GM20431 (cell line): ENCODE measurements at regions not wholly inside any gene's neighbourhood (a gene's known extent, or its start where the extent isn't known, plus 50 kb on each side); places are given as distances from the start of the nearest gene placed in this dataset.
"Not testable (repeated sequence)": the region's sequence is repeated elsewhere in the genome, so short reads cannot be mapped to it uniquely, and the experiment has no call there.

Experiments used
- in situ Hi-C: fragments of 300-500 bp; cut with MseI, MboI; formaldehyde crosslinking; loops from one replicate; pipeline ENCODE4 v1.15.0; 2020; ENCODE audit warnings: low sequenced_read_pairs; ENCODE audit not compliant: unreplicated experiment

DNA sequence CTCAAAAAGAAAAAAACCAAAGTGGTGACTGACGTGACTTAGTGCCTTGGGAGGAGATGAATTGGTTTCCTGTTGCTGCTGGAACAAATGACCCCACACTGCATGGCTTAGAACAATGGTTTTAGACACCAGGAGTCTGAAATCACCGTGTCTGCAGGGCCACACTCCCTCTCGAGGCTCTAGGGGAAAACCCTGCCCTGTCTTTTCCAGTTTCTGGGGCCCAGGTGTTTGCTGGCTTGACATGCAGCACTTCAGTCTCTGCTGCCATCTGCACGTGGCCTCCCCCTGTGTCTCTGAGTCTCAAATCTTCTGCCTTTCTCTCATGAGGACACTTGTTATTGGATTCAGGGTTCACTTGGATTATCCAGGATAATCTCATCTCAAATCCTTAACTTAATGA lies 323.8 kb upstream of the TNRC6C start:
- in situ Hi-C loops: no loop called here

DNA sequence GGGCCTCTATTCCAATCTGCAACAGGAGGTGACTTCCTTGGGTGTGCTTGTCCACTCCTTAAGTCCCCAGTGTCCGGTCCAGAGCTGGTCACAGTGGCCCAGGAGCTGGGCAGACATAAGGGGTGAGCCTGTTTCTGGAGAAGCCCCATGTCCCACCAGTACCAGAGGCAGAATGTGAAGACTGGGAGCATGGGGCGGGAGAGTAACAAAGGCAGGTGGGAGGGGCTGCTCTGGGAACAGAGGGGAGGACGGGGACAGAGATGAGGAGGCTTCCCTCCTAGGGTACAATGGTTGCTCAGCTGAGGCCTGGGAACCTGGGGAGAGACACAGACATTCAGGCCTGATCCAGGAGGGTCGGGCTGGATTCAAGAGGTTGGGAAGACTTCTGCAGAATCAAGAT lies 323.3 kb upstream of the TNRC6C start:
- in situ Hi-C loops: no loop called here

DNA sequence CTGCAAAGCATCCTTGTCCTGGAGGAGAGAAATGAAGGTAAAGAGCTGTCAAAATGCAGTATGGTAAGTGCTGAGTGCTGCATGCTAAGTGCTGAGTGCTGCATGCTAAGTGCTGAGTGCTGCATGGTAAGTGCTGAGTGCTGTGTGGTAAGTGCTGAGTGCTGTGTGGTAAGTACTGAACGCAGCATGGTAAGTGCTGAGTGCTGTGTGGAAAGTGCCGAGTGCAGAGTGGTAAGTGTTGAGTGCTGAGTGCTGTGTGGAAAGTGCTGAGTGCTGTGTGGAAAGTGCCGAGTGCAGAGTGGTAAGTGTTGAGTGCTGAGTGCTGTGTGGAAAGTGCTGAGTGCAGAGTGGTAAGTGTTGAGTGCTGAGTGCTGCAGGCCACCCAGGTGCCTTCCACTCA lies 322.7 kb upstream of the TNRC6C start:
- in situ Hi-C loops: not testable (repeated sequence)

DNA sequence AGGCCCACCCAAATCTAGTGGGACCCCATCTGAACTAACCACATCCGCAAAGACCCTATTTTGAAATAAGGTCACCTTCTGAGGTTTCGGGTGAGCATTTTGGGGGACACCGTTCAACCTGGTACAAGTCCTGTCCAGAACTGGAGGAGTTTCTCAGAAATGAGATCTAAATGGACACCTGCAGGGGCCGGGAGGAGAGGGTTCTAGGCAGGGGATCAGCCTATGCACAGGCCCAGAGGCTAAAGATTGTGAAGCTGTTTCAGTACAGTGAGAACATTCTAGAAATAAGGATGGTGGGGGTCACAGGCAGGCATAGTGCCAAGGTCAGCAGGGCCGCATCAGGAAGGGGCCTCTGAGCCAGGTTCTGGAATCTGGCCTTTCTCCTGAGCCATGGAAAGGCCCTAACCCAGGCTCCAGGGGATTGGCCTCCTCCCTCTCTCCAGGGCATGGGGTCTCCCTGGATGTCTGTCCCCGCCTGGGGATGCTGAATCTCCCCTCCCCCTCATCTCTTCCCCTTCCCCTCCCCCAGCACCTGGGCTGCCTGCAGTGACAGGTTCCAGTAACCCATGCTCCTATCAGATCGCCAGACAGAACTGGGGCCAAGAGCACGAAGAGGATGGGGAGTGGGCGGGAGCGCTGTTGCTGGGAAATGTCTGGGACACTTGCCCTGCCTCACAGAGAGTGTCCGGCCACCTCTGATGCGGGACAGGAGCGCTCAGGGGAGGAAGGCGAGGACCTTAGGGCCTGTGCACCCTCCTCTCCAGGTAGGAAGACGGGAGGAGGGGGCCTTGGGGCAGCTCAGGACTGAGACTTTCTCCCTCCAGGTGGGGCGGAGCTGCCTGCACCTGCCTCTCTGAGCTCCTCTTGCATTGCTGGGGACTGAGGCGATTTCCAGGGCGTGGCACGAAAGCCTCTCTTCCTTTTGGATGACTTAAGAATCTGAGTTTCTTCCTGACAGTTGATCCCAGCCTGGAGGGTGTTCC lies 321.4 kb upstream of the TNRC6C start:
- in situ Hi-C loops: no loop called here

DNA sequence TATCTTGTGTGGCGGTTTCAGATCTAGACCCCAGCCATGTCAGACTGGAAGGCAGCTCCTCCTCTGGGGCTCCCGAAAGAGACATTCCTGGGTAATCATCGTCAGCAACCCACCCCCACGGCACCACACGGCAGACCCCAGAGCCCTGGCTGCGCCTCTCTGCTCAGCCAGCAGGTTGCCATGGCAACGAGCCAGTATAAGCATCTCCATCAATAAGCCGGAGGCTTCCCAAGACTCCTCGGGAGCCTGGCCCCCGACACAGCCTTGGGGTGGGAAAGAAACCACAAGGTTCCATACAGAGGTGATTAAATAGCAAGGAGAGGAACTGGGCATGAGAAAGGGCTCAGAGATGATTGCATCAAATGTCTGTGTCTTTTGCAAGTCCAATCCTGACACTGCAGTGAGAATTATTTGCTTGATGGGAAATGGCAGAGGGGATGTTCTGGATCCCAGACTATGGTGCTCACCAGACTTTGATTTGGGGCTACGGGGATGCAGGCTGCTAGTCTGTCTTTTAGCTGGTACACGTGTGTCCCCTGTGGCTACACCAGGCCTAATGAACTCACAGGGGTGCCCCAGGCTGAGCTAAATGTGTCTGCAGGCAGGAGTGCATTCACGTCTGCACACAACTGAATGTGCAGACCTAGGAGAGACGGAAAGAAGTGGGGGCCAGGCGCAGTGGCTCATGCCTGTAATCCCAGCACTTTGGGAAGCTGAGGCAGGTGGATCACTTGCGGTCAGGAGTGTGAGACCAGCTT lies 320.5 kb upstream of the TNRC6C start:
- in situ Hi-C loops: no loop called here

DNA sequence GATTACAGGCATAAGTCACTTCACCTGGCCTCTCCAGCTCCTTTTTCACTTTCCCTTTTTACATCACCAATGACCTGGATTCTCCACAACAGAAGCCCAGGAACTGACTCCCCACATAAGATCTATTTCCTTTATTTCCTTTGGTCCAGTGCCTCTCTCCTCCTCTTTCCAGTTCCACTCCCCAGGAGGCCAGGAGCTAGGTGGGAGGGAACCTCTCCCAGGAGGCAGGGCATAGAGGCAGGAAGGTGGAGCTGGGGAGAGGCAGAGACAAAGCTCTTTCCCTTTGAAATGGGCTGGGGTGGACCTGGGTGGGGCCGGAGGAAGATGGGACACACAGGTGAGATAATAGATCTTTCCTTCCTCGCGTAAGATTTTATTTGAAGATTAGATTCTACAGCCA lies 318.3 kb upstream of the TNRC6C start:
- in situ Hi-C loops: no loop called here

DNA sequence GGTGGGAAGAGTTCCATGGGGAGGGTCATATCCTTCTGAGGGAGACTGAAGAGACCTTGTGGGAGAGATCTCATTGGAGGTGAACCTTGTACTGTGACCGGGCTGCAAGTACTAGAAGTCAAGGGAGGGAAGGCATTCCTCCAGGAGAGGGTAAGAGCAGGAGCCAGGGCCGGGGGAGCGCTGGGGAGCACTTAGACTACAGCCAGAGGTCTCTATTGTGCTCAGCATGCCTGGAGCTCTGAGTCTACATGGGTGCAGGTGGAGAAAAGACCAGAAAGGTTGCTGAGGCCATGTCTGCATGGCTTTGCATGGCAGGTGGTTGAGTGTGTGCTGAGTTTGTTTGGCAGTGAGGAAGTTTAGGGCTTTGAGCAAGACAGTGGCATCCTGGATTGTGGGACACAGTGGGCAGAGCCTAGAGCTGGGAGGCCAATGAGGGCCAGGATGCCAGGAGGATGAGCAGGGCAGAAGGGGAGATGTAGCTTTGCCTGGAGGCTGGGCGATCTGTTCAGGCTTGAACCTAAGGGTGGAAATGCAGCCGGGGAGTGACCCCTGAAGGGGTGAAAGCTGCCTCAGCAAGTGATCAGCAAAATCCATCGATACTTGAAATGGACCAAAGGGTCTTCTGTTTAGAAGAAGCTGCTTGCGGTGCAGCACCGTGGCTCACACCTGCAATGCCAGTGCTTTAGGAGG lies 317.4 kb upstream of the TNRC6C start:
- in situ Hi-C loops: no loop called here

DNA sequence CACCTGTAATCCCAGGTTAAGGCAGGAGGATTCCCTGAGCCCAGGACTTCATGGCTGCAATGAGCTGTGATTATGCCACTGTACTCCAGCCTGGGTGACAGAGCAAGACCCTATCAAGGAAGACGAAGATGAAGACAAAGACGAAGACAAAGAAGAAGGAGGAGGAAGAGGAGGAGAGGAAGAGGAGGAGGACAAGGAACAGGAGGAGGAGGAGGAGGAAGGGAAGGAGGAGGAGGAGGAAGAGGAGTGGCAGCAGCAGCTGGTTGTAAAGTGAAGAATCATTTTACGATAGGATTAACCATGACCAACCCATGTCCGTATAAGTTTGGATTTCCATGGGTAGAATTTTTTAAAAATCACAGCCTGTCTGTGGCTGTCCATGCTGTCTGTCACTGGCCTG lies 316.8 kb upstream of the TNRC6C start:
- in situ Hi-C loops: no loop called here

DNA sequence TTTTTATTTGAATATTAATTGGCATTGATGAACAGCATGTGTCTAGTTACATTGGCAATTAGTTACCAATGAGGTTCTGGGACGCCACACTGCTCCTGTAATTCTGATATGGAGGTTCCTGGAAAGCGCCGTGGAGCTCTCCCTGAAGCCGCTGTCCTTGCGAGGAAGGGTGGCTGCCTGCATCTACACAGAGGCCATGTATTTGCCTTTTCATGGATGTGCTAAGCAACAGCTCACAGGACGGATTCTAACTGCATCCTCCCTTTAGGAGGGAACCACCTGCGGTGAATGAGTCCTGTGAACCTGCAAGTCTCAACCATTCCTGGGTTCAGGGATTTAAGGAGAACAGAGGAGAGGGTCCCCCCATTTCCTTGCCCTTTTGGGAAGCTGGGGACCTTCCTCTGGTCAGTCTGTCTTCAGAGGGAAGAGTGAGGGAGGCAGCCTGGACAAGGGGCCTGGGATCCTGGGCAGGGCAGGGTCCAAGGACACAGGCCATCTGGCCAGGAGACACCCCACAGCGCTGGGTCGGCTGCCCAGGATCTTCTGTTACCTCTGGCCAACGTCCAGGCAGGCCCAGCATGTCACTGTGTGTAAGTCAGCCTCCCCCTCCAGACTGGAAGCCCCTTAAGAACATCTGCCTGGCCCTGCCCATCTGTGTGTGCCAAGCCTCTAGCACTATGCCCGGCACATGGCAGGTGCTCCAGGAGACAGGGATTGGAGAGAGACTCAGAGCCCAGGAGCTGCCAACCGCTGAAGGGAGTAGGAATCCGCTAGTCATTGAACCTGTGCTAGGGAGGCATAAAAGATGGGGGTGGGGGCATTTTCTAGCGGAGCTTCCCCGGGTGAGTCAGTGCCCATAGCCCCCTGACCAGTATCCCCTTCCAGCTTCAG lies 314.1 kb upstream of the TNRC6C start:
- in situ Hi-C loops: no loop called here

DNA sequence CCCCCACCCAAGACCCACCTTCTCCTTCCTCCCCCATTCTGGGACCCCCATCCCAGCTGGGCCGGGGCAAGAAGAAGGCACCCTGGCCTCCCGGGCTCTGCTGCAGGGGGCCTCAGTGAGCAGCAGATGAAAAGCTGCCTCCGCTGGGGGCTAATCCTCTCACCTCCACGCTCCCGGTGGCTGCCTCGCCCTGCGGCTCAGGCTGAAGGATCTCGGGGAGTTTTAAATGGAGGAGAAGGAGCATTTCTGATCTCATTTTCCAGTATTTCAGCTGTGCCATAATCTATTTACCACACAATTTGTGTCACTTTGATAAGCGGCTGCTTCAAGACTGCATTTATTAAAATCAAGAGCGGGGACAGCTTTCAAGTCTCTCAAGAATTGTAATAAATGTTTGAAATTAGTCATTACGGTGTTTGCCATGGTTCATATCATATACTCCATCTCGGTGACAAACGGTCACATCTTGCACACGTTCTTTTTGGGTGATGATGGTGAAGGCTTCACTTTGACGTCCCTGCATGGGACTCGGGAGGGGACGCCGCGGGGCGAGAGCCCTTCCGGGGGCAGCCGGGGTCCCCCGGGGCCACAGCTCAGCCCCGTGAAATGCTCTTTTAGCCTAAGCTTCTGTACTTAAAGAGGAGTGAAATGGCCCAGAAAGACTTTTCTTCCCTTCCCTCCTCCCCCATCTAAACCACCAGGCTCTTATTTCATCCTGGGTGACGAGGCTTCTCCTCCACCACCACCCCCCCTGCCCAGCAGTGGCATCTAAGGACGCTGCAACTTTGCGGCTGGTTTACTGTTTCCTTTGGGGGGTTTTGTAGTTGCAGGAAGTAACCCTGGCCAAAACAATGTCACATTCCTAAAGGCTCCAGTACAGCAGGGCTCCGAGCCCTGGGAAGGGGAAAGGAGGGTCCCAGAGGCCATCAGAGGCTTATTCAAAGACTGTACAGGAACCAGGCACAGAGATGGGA lies 313.1 kb upstream of the TNRC6C start:
- in situ Hi-C loops: no loop called here

DNA sequence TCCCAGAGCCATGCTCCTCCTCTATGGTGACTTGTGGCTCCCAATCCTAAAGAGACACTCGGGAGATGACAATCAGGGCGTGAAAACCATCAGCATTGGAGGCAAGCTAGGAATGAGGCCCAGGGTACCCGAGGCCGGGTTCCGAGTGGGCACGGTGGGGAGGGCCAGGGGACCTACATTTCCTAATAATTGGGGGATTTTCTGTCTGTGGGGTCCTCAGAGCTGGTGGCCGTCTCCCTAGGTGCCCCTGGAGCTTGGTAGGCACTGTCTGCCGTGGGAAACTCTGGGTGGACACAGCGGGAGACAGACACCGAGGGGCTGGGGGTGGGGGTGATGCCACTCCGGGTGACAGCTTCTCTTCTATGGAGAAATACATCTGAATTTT lies 312.5 kb upstream of the TNRC6C start:
- in situ Hi-C loops: no loop called here

DNA sequence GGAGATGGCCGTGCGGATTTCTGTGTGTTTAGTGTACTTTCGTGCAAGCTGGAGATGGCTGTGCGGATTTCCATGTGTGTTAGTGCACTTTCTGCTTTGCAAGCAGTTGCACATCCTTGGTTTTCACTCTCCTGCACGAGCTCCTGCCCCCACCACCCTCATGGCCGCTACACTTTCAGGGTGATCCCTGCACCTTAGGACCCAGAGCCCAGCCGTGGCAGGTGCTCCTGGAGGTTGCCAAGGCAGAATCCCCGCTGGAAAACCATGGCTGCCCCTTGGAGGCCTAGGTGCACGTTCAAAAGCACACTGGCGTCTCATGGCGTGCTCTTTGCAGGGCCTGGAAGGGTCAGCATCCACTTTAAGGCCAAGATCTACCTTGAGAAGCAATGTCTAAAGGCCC lies 311.0 kb upstream of the TNRC6C start:
- in situ Hi-C loops: no loop called here

DNA sequence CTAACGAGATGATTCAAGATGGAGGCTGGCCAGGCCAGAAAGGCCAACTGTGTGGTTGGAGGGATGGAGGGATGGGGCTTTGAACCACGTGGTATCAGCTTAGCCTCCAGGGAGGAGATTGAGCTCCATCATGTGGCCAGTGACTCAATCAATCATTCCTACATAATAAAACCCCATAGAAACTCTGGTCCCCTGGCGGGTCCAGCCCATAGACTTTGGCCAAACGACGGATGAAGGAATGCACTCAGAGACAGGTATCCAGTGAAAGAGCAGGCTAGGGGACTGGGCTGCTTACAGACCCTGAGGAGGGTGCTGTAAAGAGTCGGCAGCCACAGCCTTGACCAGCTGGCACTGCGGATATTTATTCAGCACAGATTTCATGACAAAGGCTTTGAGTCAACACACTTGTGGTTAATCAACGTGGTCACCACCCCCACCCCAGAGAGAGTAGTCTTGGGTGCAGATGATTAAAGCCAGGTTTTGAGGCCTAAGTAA lies 308.7 kb upstream of the TNRC6C start:
- in situ Hi-C loops: no loop called here

DNA sequence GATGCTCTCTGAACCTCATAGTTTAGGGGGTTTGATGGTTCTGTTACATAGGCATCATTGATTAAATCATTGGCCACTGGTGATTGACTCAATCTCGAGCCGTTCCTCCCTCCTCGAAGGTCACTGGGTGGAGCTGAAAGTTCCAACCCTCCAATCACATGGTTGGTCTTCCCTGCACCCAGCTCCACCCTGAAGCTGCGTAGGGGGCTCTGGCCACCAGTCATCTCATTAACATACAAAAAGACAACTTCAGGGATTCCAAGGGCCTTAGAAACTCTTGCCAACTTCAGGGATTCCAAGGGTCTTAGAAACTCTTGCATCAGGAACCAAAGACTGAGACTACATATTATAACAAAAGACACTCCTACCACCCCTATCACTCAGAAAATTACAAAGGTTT lies 306.5 kb upstream of the TNRC6C start:
- in situ Hi-C loops: no loop called here

DNA sequence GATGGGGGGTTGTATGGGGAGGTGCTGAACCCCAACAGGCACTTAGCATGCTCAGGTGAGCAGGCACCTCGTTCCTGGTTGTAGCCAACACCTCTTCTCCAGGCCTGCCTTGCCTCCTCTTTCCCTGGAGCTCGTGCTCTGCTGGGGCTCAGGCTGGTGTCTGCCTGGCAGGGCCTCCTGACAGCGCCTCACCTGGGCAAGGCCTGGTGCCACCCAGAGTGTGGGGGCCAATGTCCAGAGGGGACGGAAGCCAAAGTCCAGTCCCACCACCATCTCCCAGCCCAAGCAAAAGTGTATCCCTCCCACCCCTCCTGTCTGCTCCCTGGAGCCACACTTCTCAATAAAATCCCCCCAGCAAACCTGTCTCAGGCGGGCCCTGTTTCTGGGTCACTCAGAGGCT lies 304.2 kb upstream of the TNRC6C start:
- in situ Hi-C loops: no loop called here

DNA sequence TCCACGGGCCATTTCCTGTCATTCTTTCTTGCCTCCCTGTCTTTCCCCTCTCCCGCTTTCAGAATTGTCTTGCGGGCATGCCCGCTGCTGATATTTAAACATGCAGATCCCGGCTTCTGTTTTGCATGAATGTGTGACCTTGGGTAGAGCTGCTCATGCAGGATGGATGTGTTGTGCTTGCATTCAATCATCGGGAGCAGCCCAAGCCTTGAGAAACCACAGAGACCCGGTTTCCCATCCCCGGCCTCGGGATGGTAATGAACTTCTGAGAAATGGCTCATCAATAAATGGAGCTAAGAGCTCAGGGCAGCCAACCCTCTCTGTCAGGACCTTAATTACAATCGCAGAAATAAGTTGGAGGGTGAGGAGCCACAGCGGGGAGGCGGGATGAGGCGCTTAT lies 303.7 kb upstream of the TNRC6C start:
- in situ Hi-C loops: no loop called here

DNA sequence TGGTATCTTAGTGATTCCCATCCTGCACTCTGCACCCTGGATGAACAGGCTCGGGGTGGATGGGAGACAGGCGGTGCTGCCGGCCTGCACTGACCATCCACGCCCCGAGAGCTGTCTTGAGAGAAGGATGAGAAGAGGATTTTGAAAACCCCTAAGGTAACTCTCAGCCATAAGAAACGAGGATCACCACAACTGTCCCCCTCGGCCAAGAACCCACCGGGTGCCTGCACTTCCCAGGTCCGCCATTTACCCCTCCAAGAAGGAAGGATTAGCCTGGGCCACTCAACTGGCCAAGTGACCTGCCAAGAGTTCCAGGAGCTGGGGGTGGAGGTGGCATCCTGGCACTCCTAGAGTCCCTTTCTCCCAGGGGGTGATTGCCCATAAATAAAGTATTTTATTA lies 302.4 kb upstream of the TNRC6C start:
- in situ Hi-C loops: no loop called here

DNA sequence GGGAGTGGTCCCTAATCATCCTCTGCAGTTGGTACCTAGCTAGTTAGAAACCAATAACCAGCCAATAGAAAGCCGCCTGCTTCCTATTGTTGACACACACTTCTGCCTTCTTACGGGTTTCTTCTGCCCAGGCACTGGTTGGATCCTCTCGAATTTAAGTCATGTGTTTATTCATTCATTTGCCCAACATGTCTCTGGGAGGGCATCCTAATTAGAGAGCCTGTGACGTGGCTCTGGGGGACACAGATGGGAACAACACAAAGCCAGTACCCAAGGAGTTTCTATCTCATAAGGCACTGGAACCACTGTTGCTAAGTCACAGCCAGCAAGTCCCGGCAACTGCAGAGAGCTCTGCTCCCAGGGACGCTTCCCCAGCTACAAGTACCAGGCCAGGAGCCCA lies 300.7 kb upstream of the TNRC6C start:
- in situ Hi-C loops: no loop called here

DNA sequence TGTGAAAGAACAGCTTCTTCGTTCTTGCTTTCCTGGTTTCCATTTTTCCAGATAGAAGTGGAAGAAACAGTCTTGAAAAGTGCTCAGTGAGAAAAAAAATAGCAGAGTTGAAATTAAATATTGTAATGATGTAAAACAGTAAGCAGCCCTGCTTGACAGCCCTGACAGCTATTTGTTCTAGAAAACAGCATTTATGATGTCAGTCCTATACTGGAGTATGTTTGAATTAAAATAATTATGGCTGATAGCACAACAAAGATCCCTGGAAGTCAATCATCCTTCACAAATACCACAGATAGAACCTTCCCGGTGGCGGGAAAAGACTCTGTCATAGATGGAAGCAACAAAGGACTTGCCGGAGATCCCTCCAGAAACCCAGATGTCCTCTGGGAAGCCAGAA lies 298.0 kb upstream of the TNRC6C start:
- in situ Hi-C loops: no loop called here
